Endothelial cell of umbilical vein (primary cell): ENCODE measurements at regions not wholly inside any gene's neighbourhood (a gene's known extent, or its start where the extent isn't known, plus 50 kb on each side); places are given as distances from the start of the nearest gene placed in this dataset.

Source experiments
- BruUV-seq: library from RNA; stranded (reverse); fragments of 400-500 nt; replicated peaks from 2 replicates; lab custom pipeline; 2021; lab: Mats Ljungman, UMichigan
- CTCF ChIA-PET: fragments of 300-600, 350-600 bp; sonication (Branson Sonifier 250); formaldehyde crosslinking; loops from one replicate; lab custom pipeline; 2021; ENCODE audit warnings: antibody characterized with exemption, inconsistent platforms; lab: Charles Lee
- POLR2A ChIA-PET: fragments of 300-600, 350-600 bp; sonication (Branson Sonifier 250); formaldehyde crosslinking; loops from one replicate; lab custom pipeline; 2021; ENCODE audit warnings: antibody characterized with exemption, inconsistent platforms; lab: Charles Lee
- DNase-seq: peaks from one replicate; pipeline ENCODE4 v3.0.0-alpha.2; 2011; ENCODE audit warnings: low read depth, low spot score
- FAIRE-seq: peaks from 2 replicates; lab custom pipeline; 2011; peaks lifted over from hg19 to GRCh38; lab: Jason Lieb, UNC
- H2AFZ ChIP-seq: 2 replicates; pipeline ENCODE4 v1.6.0; 2012; ENCODE audit warnings: low read depth, low read length, control low read depth, inconsistent platforms
- H3K27ac ChIP-seq: 2 replicates; pipeline ENCODE4 v1.5.1; 2011; ENCODE audit warnings: low read depth, mild to moderate bottlenecking, control low read depth, low read length, moderate library complexity; ENCODE audit not compliant: insufficient read depth
- H3K27me3 ChIP-seq, 2 experiments: 2 replicates each; pipeline versions ENCODE4 v1.6.0 to v1.6.1; 2011; ENCODE audit warnings: low read length in 2 of 2, mixed read lengths in 1 of 2; ENCODE audit not compliant: control insufficient read depth in 2 of 2, insufficient read depth in 2 of 2
- H3K36me3 ChIP-seq, 2 experiments: 2 replicates in 1 of 2; 3 replicates in 1 of 2; pipeline ENCODE4 v1.5.1; 2011; ENCODE audit warnings: low read length in 2 of 2, mild to moderate bottlenecking in 1 of 2, moderate library complexity in 1 of 2; ENCODE audit not compliant: control insufficient read depth in 2 of 2, insufficient read depth in 2 of 2; ENCODE audit errors: extremely low read depth in 1 of 2
- H3K4me1 ChIP-seq: 3 replicates; pipeline ENCODE4 v1.5.1; 2011; ENCODE audit warnings: mild to moderate bottlenecking, low read length; ENCODE audit not compliant: control insufficient read depth, insufficient read depth; ENCODE audit errors: extremely low read depth
- H3K4me2 ChIP-seq: 2 replicates; pipeline ENCODE4 v1.6.1; 2011; ENCODE audit warnings: low read length, control low read depth, mixed read lengths; ENCODE audit not compliant: insufficient read depth
- H3K4me3 ChIP-seq, 3 experiments: fragments of 200-600 bp in 1 of 3; sonication (generic), shearing (Covaris generic) in 1 of 3; replicated peaks in 1 of 3; 2 replicates each; pipeline ENCODE4 v1.5.1; 2011 to 2016; ENCODE audit warnings: control low read depth in 3 of 3, low read length in 3 of 3, mild to moderate bottlenecking in 2 of 3, inconsistent platforms in 1 of 3, low read depth in 1 of 3, moderate library complexity in 1 of 3; ENCODE audit not compliant: insufficient read depth in 1 of 3
- H3K79me2 ChIP-seq: 2 replicates; pipeline ENCODE4 v1.6.0; 2012; ENCODE audit warnings: low read length, inconsistent platforms; ENCODE audit not compliant: control insufficient read depth, insufficient read depth
- H3K9ac ChIP-seq: replicated peaks from 2 replicates; pipeline ENCODE3; 2011; ENCODE audit warnings: low read length, control low read depth; ENCODE audit not compliant: insufficient read depth; ENCODE audit errors: extremely low read depth
- H3K9me1 ChIP-seq: replicated peaks from 3 replicates; pipeline ENCODE4 v1.6.0; 2011; ENCODE audit warnings: mild to moderate bottlenecking, low read length; ENCODE audit not compliant: control insufficient read depth, insufficient read depth; ENCODE audit errors: extremely low read depth
- H3K9me3 ChIP-seq: replicated peaks from 2 replicates; pipeline ENCODE4 v1.5.1; 2012; ENCODE audit warnings: low read length, inconsistent platforms; ENCODE audit not compliant: control insufficient read depth, insufficient read depth
- H4K20me1 ChIP-seq: replicated peaks from 2 replicates; pipeline ENCODE3; 2011; ENCODE audit warnings: mild to moderate bottlenecking, low read length; ENCODE audit not compliant: control insufficient read depth, insufficient read depth; ENCODE audit errors: extremely low read depth
- CTCF ChIP-seq, 2 donors: IDR thresholded peaks; 1 replicate in 1 of 2; 2 replicates in 1 of 2; pipeline ENCODE4 v1.5.1; 2011; ENCODE audit warnings: low read length in 2 of 2, mild to moderate bottlenecking in 2 of 2, moderate library complexity in 2 of 2, control low read depth in 1 of 2, inconsistent platforms in 1 of 2, low read depth in 1 of 2; ENCODE audit not compliant: insufficient read depth in 1 of 2; ENCODE audit errors: extremely low read depth in 1 of 2
- FOS ChIP-seq: IDR thresholded peaks from 2 replicates; pipeline ENCODE4 v1.6.1; 2011; ENCODE audit warnings: mild to moderate bottlenecking, low read length, moderate library complexity, borderline replicate concordance; ENCODE audit not compliant: insufficient read depth
- GATA2 ChIP-seq: IDR thresholded peaks from 2 replicates; pipeline ENCODE4 v1.7.0; 2011; ENCODE audit warnings: low read depth, mild to moderate bottlenecking, moderate library complexity, mixed read lengths, low read length; ENCODE audit not compliant: insufficient read length, insufficient read depth
- JUN ChIP-seq: IDR thresholded peaks from 2 replicates; pipeline ENCODE4 v1.6.1; 2011; ENCODE audit warnings: borderline replicate concordance, low read depth; ENCODE audit not compliant: insufficient read length, insufficient read depth
- MAX ChIP-seq: IDR thresholded peaks from 2 replicates; pipeline ENCODE4 v1.6.1; 2011; ENCODE audit not compliant: insufficient read depth, insufficient read length
- MYC ChIP-seq: IDR thresholded peaks from one replicate; pipeline ENCODE4 v1.6.1; 2011; ENCODE audit warnings: mild to moderate bottlenecking, low read depth, low read length
- POLR2A ChIP-seq: IDR thresholded peaks from 2 replicates; pipeline ENCODE4 v1.6.1; 2012; ENCODE audit warnings: low read depth, mild to moderate bottlenecking, control low read depth, low read length
- dilution Hi-C: fragments of 300-500 bp; cut with MboI; formaldehyde crosslinking; loops from one replicate; pipeline ENCODE4 v1.15.0; 2019; ENCODE audit warnings: low sequenced_read_pairs; ENCODE audit not compliant: extremely low pct_ligation_motif_present
- intact Hi-C: fragments of 100-400 bp; cut with micrococcal nuclease; formaldehyde crosslinking; loops from one replicate; pipeline ENCODE4 v1.10.0; 2022

- H3K4me3 ChIP-seq = no peak overlapping the region
- no peak for FAIRE-seq
- intact Hi-C loops = no loop called here
- H3K27me3 ChIP-seq = peaks cover 0 to 5% of the 10 kb centered on the region in 2 experiments
- POLR2A ChIA-PET = no interaction called here
- H4K20me1 ChIP-seq = no peaks in the 10 kb centered on the region
- CTCF ChIA-PET = interaction anchor here (1.4 kb wide), 1 partner anchor 1231 kb away, joined by 3 read pairs; no protein-coding TSS in a partner anchor
- H3K9me1 ChIP-seq = no peaks in the 10 kb centered on the region
- dilution Hi-C loops = no loop called here
- no peaks in the 10 kb centered on the region for H3K4me1 ChIP-seq
- H3K27ac ChIP-seq = no peak overlapping the region
- TF ChIP-seq FOS = no peak
- no peak for TF ChIP-seq MYC
- no peak for TF ChIP-seq CTCF (IDR thresholded peaks at IDR 0.05; ENCODE audit: extremely low read depth in 1 of 2, insufficient read depth in 1 of 2, low read depth in 1 of 2, low read length in 2 of 2)
- no peak for TF ChIP-seq MAX
- no peak for TF ChIP-seq GATA2
- TF ChIP-seq POLR2A = no peak
- no peak for TF ChIP-seq JUN
- H3K4me2 ChIP-seq = no peak overlapping the region
- no peaks in the 10 kb centered on the region for H3K9me3 ChIP-seq
- H3K36me3 ChIP-seq = no peaks in the 10 kb centered on the region
- no peak overlapping the region for H2AFZ ChIP-seq
- H3K79me2 ChIP-seq = no peaks in the 10 kb centered on the region
- no peak for DNase-seq
- no peak overlapping the region for H3K9ac ChIP-seq
- BruUV-seq = no TSS peak
These were observed 428.3 kb downstream of the TNS3 start for GRCh38 chr7:47153576-47153975.
